Mesenchymal stem cell (in vitro differentiated cells and primary cell): ENCODE measurements at regions not wholly inside any gene's neighbourhood (a gene's known extent, or its start where the extent isn't known, plus 50 kb on each side); places are given as distances from the start of the nearest gene placed in this dataset.

ENCODE experiments used
- DNase-seq: peaks from one replicate; pipeline ENCODE4 v3.0.0-alpha.2; 2013
- H2AFZ ChIP-seq: one replicate; pipeline ENCODE4 v1.6.1; 2013; ENCODE audit warnings: low read depth, mild to moderate bottlenecking, control low read depth, inconsistent platforms, low read length, moderate library complexity
- H2AK5ac ChIP-seq: 2 replicates; pipeline ENCODE4 v1.6.1; 2013; ENCODE audit warnings: low read length, moderate library complexity, mild to moderate bottlenecking, inconsistent platforms; ENCODE audit not compliant: severe bottlenecking
- H2BK120ac ChIP-seq: one replicate; pipeline ENCODE4 v1.6.1; 2013; ENCODE audit warnings: low read depth, mild to moderate bottlenecking, inconsistent platforms, low read length, moderate library complexity
- H2BK12ac ChIP-seq, 2 experiments: one replicate each; pipeline ENCODE4 v1.6.1; 2013; ENCODE audit warnings: inconsistent platforms in 2 of 2, low read length in 2 of 2, mild to moderate bottlenecking in 2 of 2, moderate library complexity in 2 of 2, control low read depth in 1 of 2
- H2BK15ac ChIP-seq: one replicate; pipeline ENCODE4 v1.6.1; 2013; ENCODE audit warnings: mild to moderate bottlenecking, low read depth, inconsistent platforms; ENCODE audit not compliant: poor library complexity, severe bottlenecking
- H2BK5ac ChIP-seq: 2 replicates; pipeline ENCODE4 v1.6.1; 2013; ENCODE audit warnings: low read depth, mild to moderate bottlenecking, low read length, control low read depth, inconsistent platforms; ENCODE audit not compliant: poor library complexity, severe bottlenecking
- H3K14ac ChIP-seq, 2 experiments: one replicate each; pipeline ENCODE4 v1.6.1; 2013; ENCODE audit warnings: inconsistent platforms in 2 of 2, low read length in 2 of 2, control low read depth in 1 of 2, mild to moderate bottlenecking in 1 of 2, moderate library complexity in 1 of 2
- H3K18ac ChIP-seq, 2 experiments: one replicate each; pipeline ENCODE4 v1.6.1; 2013; ENCODE audit warnings: inconsistent platforms in 2 of 2, low read length in 2 of 2, control low read depth in 1 of 2, low read depth in 1 of 2, mild to moderate bottlenecking in 1 of 2
- H3K23ac ChIP-seq, 2 experiments: one replicate each; pipeline ENCODE4 v1.6.1; 2013; ENCODE audit warnings: inconsistent platforms in 2 of 2, low read length in 2 of 2, mild to moderate bottlenecking in 2 of 2, moderate library complexity in 2 of 2, control low read depth in 1 of 2
- H3K27ac ChIP-seq: 2 replicates; pipeline ENCODE4 v1.5.1; 2013; ENCODE audit warnings: mild to moderate bottlenecking, moderate library complexity, low read length, control low read depth, inconsistent platforms; ENCODE audit not compliant: poor library complexity, severe bottlenecking
- H3K27me3 ChIP-seq, 2 experiments: 2 replicates each; pipeline versions ENCODE4 v1.6.1 to v1.7.0; 2013; ENCODE audit warnings: low read length in 2 of 2, mild to moderate bottlenecking in 2 of 2, moderate library complexity in 2 of 2, control low read depth in 1 of 2, inconsistent platforms in 1 of 2; ENCODE audit not compliant: control insufficient read depth in 1 of 2, insufficient read depth in 1 of 2
- H3K36me3 ChIP-seq, 2 experiments: 2 replicates each; pipeline versions ENCODE4 v1.6.1 to v1.7.0; 2013; ENCODE audit warnings: low read length in 2 of 2, control low read depth in 1 of 2, inconsistent platforms in 1 of 2, low read depth in 1 of 2, mild to moderate bottlenecking in 1 of 2; ENCODE audit not compliant: insufficient read depth in 2 of 2, control insufficient read depth in 1 of 2
- H3K4ac ChIP-seq, 2 experiments: one replicate each; pipeline ENCODE4 v1.6.1; 2013; ENCODE audit warnings: inconsistent platforms in 2 of 2, low read length in 2 of 2, mild to moderate bottlenecking in 2 of 2, moderate library complexity in 2 of 2, control low read depth in 1 of 2, low read depth in 1 of 2
- H3K4me1 ChIP-seq: 2 replicates; pipeline ENCODE4 v1.6.1; 2013; ENCODE audit warnings: low read depth, low read length, control low read depth; ENCODE audit not compliant: control insufficient read depth, insufficient read depth
- H3K4me2 ChIP-seq: 2 replicates; pipeline ENCODE4 v1.6.1; 2013; ENCODE audit warnings: low read length, mild to moderate bottlenecking, inconsistent platforms; ENCODE audit not compliant: poor library complexity, severe bottlenecking
- H3K4me3 ChIP-seq, 2 experiments: 2 replicates each; pipeline versions ENCODE4 v1.5.1 to v1.7.0; 2013; ENCODE audit warnings: low read length in 2 of 2, mild to moderate bottlenecking in 2 of 2, control low read depth in 1 of 2, low read depth in 1 of 2; ENCODE audit not compliant: insufficient read depth in 1 of 2
- H3K79me1 ChIP-seq: replicated peaks from 2 replicates; pipeline ENCODE4 v1.6.1; 2013; ENCODE audit warnings: mild to moderate bottlenecking, control low read depth, low read length, inconsistent platforms; ENCODE audit not compliant: poor library complexity, severe bottlenecking
- H3K9ac ChIP-seq: 2 replicates; pipeline ENCODE4 v1.7.0; 2013; ENCODE audit warnings: mild to moderate bottlenecking, low read length, moderate library complexity
- H3K9me3 ChIP-seq: 2 replicates; pipeline ENCODE4 v1.7.0; 2013; ENCODE audit warnings: mild to moderate bottlenecking, low read length; ENCODE audit not compliant: control insufficient read depth
- H4K8ac ChIP-seq: one replicate; pipeline ENCODE4 v1.6.1; 2013; ENCODE audit warnings: inconsistent platforms, mild to moderate bottlenecking, low read length, moderate library complexity
- H4K91ac ChIP-seq: one replicate; pipeline ENCODE4 v1.6.1; 2013; ENCODE audit warnings: mild to moderate bottlenecking, low read length, inconsistent platforms
- WGBS: methylation state at CpG from one replicate; pipeline ENCODE4 v1.1.7; 2013; ENCODE audit warnings: mixed read lengths; 5-methylcytosine and 5-hydroxymethylcytosine counted together

DNA sequence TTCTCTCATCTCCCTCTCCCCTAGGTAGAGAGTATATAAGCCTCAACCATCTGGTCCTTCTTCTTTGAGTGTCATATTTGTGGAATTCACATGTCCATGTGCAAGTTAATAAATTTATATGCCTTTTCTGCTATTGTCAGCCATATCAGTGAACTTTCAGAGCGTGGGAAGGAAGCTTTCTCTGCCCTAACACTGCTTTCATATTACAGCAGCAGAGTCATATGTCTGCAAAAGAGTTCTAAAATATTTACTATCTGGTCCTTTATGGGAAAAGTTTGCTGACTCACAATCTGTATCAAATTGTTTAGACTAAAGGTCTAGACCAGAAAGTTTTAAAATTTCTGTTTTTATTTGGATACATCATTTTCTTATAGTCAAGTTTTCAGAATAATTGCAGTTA, 669.0 kb downstream of the LRRC70 start:
- H3K27ac ChIP-seq: no peak overlapping the region
- H4K91ac ChIP-seq: no peak overlapping the region
- DNase-seq: peak; percentile 82
- no peak overlapping the region for H3K4me2 ChIP-seq
- H3K27me3 ChIP-seq: peaks cover 0 to 3% of the 10 kb centered on the region in 2 experiments
- no peak overlapping the region for H2AK5ac ChIP-seq
- H3K4me3 ChIP-seq: no peak overlapping the region
- H2AFZ ChIP-seq: no peak overlapping the region
- 80% methylated on average over 1 of the region's 1 CpG for WGBS
- no peak overlapping the region for H2BK5ac ChIP-seq
- H3K4ac ChIP-seq: no peak overlapping the region
- H3K18ac ChIP-seq: no peak overlapping the region
- H2BK120ac ChIP-seq: no peak overlapping the region
- H3K23ac ChIP-seq: no peak overlapping the region
- no peaks in the 10 kb centered on the region for H3K4me1 ChIP-seq
- no peak overlapping the region for H4K8ac ChIP-seq
- no peak overlapping the region for H3K9ac ChIP-seq
- H3K14ac ChIP-seq: no peak overlapping the region
- H2BK12ac ChIP-seq: no peak overlapping the region
- H3K36me3 ChIP-seq: no peaks in the 10 kb centered on the region
- no peaks in the 10 kb centered on the region for H3K79me1 ChIP-seq
- no peaks in the 10 kb centered on the region for H3K9me3 ChIP-seq
- H2BK15ac ChIP-seq: no peak overlapping the region

DNA sequence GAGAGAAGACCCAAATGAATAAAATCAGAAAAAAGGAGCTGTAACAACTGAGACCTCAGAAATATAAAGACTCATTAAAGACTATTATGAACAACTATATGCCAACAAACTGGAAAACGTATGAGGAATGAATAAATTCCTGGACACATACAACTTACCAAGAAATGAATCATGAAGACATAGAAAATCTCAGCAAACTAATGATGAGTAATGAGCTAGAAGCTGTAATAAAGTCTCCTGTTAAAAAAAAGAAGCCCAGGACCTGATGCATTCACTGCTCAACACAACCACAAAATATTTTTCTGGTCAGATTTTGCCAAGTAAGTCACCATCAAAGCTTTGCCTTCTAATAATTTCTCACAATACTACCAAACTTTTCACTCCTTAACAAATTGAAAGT, 666.7 kb downstream of the LRRC70 start:
- no peak overlapping the region for H2BK120ac ChIP-seq
- no peak overlapping the region for H2AFZ ChIP-seq
- H2BK5ac ChIP-seq: no peak overlapping the region
- no peaks in the 10 kb centered on the region for H3K4me1 ChIP-seq
- H3K23ac ChIP-seq: no peak overlapping the region
- H3K4ac ChIP-seq: no peak overlapping the region
- no peaks in the 10 kb centered on the region for H3K79me1 ChIP-seq
- H3K9me3 ChIP-seq: no peaks in the 10 kb centered on the region
- no peaks in the 10 kb centered on the region for H3K36me3 ChIP-seq
- no peak overlapping the region for H2BK12ac ChIP-seq
- H3K4me3 ChIP-seq: no peak overlapping the region
- peak; percentile 50 for DNase-seq
- no peak overlapping the region for H3K27ac ChIP-seq
- H2AK5ac ChIP-seq: no peak overlapping the region
- no peak overlapping the region for H3K9ac ChIP-seq
- no peak overlapping the region for H3K4me2 ChIP-seq
- H3K18ac ChIP-seq: no peak overlapping the region
- H3K27me3 ChIP-seq: peaks cover 0 to 3% of the 10 kb centered on the region in 2 experiments
- no CpG with 5 or more reads among the region's 1 CpG for WGBS
- no peak overlapping the region for H2BK15ac ChIP-seq
- no peak overlapping the region for H4K91ac ChIP-seq
- H4K8ac ChIP-seq: no peak overlapping the region
- H3K14ac ChIP-seq: no peak overlapping the region

DNA sequence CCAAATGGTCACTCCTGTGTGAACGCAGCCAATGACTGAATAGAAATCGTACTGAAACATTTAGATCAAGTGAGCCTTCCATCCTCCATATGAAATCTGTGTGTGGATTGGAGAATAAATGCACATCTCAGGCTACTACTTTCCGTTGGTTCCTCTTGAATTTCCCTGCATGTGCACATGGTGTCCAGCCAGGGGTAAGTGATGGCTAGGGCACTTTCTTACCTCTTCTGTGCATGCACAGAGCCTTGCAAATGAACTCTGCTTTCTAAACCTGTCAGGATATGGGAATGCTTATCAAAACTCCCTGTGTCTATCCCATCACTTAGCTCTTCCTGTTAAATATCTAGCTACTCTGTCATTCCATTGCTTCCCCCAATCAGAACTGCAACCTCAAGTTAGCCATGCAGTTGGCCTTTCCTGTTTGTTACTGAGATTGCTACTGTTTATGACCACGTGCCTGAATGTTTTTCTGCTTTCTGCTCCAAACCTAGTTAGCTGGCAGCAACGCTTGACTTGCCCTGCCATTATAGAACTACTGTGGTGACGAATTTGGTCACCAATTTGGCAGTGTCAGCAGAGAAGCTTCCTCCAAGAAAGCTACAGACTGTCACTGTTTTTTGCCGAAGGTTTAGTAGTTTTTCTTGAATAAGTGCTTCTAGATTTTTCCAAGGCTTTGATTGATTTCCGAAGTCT, 661.6 kb downstream of the LRRC70 start:
- no peak overlapping the region for H3K4ac ChIP-seq
- H3K27ac ChIP-seq: no peak overlapping the region
- no peak overlapping the region for H3K4me3 ChIP-seq
- H3K9me3 ChIP-seq: no peaks in the 10 kb centered on the region
- H2BK12ac ChIP-seq: no peak overlapping the region
- H3K23ac ChIP-seq: no peak overlapping the region
- no peak overlapping the region for H2BK15ac ChIP-seq
- no peaks in the 10 kb centered on the region for H3K36me3 ChIP-seq
- no peaks in the 10 kb centered on the region for H3K4me1 ChIP-seq
- H3K79me1 ChIP-seq: no peaks in the 10 kb centered on the region
- no peaks in the 10 kb centered on the region for H3K27me3 ChIP-seq
- H3K14ac ChIP-seq: no peak overlapping the region
- DNase-seq: no peak
- H2BK120ac ChIP-seq: no peak overlapping the region
- H2AFZ ChIP-seq: peak overlapping the region; percentile 0
- no peak overlapping the region for H4K91ac ChIP-seq
- H4K8ac ChIP-seq: no peak overlapping the region
- no peak overlapping the region for H2AK5ac ChIP-seq
- H3K4me2 ChIP-seq: no peak overlapping the region
- no peak overlapping the region for H2BK5ac ChIP-seq
- H3K9ac ChIP-seq: no peak overlapping the region
- H3K18ac ChIP-seq: no peak overlapping the region
- 71% methylated on average over 8 of the region's 8 CpGs for whole genome bisulfite sequencing

DNA sequence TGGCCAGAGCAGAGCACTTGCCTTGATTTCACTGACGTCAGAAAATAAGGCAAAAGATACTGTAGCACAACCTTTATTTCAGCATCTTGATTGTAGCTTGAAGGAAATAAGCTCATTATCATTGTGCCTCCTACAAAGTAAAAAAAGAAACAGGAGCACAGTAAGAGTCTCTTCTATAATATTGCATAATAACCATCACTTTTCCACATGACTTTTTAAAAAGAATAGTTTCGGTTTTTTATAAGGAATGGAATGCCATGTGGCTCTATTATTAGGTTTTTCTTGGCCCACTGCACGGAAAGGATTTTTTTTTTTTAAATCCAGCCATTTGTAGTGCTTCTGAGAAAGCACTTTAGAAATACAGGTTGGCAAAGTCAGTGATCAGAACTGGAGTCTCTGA, 655.3 kb downstream of the LRRC70 start:
- H3K36me3 ChIP-seq: no peaks in the 10 kb centered on the region
- H3K4me3 ChIP-seq: no peak overlapping the region
- no peak overlapping the region for H3K27ac ChIP-seq
- no peak overlapping the region for H3K18ac ChIP-seq
- H3K23ac ChIP-seq: no peak overlapping the region
- H3K4me2 ChIP-seq: no peak overlapping the region
- no peak overlapping the region for H4K91ac ChIP-seq
- no peak overlapping the region for H2BK15ac ChIP-seq
- no peak overlapping the region for H2BK12ac ChIP-seq
- 78% methylated on average over 2 of the region's 3 CpGs for WGBS
- H3K4me1 ChIP-seq: no peaks in the 10 kb centered on the region
- H2AK5ac ChIP-seq: no peak overlapping the region
- no peak overlapping the region for H2BK5ac ChIP-seq
- no peak for DNase-seq
- no peak overlapping the region for H3K9ac ChIP-seq
- H3K14ac ChIP-seq: no peak overlapping the region
- H2AFZ ChIP-seq: no peak overlapping the region
- no peak overlapping the region for H2BK120ac ChIP-seq
- no peaks in the 10 kb centered on the region for H3K27me3 ChIP-seq
- H4K8ac ChIP-seq: no peak overlapping the region
- no peaks in the 10 kb centered on the region for H3K79me1 ChIP-seq
- H3K9me3 ChIP-seq: no peaks in the 10 kb centered on the region
- H3K4ac ChIP-seq: no peak overlapping the region
